A673 (cell line): ENCODE measurements at regions not wholly inside any gene's neighbourhood (a gene's known extent, or its start where the extent isn't known, plus 50 kb on each side); places are given as distances from the start of the nearest gene placed in this dataset.

Experiments used
- EZH2 ChIP-seq: fragments of 200-600 bp; sonication (generic); IDR thresholded peaks from 2 replicates; pipeline ENCODE4 v1.6.1; 2017; ENCODE audit warnings: borderline replicate concordance, low read depth, mild to moderate bottlenecking, mixed read lengths, antibody characterized with exemption, low read length; ENCODE audit not compliant: poor library complexity, severe bottlenecking
- TF ChIP-seq, protein P1 (sequence below): fragments of 300-800, 200-600 bp; sonication (generic); conservative IDR thresholded peaks from 2 replicates; pipeline ENCODE4 v1.5.1; 2017; ENCODE audit warnings: low read depth, mild to moderate bottlenecking, antibody characterized with exemption, low read length, moderate library complexity, mixed read lengths

GRCh38 chr10:106401967-106402366 lies 762.5 kb downstream of the SORCS1 start:
- TF ChIP-seq, protein P1, sequence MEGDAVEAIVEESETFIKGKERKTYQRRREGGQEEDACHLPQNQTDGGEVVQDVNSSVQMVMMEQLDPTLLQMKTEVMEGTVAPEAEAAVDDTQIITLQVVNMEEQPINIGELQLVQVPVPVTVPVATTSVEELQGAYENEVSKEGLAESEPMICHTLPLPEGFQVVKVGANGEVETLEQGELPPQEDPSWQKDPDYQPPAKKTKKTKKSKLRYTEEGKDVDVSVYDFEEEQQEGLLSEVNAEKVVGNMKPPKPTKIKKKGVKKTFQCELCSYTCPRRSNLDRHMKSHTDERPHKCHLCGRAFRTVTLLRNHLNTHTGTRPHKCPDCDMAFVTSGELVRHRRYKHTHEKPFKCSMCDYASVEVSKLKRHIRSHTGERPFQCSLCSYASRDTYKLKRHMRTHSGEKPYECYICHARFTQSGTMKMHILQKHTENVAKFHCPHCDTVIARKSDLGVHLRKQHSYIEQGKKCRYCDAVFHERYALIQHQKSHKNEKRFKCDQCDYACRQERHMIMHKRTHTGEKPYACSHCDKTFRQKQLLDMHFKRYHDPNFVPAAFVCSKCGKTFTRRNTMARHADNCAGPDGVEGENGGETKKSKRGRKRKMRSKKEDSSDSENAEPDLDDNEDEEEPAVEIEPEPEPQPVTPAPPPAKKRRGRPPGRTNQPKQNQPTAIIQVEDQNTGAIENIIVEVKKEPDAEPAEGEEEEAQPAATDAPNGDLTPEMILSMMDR, result no peak
- TF ChIP-seq EZH2, result no peak
